LNCAP (cell line): ENCODE measurements at regions not wholly inside any gene's neighbourhood (a gene's known extent, or its start where the extent isn't known, plus 50 kb on each side); places are given as distances from the start of the nearest gene placed in this dataset.

Experiments used
- TF ChIP-seq, protein P1 (sequence below): fragments of 450-650 bp; IDR thresholded peaks from 2 replicates; pipeline ENCODE4 v1.5.1; 2017; ENCODE audit warnings: mild to moderate bottlenecking

DNA sequence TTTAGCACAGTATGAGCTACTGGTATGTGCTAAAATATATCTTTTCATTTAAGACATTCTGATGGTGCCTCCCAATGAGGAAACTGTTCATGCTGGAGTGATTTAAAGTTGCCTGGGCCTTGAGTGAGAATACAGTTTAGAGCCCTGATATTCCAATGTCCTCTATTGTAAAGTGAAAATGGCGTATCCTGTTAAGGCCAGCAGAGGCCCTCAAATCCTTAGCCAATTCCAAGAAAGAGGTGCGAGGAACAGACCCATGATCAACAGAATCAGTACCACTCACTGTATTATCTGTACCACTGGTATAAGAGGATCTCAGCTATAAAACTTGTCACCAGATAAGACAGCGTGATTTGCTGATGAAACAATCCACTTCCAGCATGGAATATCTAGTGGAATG is 273.1 kb upstream of the SLITRK5 start:
- TF ChIP-seq, protein P1, sequence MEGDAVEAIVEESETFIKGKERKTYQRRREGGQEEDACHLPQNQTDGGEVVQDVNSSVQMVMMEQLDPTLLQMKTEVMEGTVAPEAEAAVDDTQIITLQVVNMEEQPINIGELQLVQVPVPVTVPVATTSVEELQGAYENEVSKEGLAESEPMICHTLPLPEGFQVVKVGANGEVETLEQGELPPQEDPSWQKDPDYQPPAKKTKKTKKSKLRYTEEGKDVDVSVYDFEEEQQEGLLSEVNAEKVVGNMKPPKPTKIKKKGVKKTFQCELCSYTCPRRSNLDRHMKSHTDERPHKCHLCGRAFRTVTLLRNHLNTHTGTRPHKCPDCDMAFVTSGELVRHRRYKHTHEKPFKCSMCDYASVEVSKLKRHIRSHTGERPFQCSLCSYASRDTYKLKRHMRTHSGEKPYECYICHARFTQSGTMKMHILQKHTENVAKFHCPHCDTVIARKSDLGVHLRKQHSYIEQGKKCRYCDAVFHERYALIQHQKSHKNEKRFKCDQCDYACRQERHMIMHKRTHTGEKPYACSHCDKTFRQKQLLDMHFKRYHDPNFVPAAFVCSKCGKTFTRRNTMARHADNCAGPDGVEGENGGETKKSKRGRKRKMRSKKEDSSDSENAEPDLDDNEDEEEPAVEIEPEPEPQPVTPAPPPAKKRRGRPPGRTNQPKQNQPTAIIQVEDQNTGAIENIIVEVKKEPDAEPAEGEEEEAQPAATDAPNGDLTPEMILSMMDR: no peak

DNA sequence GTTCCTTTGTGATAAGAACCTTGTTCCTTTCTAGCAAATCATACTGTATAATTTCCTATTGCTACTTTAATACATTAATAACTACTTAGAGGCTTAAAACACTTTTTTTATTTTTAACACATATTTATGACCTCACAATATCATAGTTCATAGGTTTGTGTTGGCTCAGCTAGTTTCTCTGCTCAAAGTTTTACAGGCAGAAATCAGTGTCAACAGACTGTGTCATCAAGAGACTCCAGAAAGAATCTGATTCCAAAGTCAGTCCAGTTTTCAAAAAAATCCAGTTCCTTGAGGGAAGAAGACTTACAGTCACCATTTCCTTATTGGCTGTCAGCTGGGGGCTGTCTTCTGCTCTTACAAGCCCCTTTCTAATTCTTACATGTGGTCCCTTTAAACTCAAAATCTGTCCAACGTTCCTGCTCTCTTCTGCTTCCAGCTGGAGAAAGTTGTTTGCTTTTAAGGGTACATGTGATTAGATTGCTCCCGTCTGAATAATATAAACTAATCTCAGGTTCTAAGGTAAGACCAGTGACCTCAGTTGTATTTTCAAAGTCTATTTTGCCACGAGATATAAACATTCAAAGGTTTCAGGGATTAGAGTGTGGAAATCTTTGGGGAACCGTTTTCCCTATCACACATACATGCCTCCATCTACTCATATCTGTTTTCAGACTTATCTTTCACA is 267.3 kb upstream of the SLITRK5 start:
- TF ChIP-seq, protein P1: no peak

DNA sequence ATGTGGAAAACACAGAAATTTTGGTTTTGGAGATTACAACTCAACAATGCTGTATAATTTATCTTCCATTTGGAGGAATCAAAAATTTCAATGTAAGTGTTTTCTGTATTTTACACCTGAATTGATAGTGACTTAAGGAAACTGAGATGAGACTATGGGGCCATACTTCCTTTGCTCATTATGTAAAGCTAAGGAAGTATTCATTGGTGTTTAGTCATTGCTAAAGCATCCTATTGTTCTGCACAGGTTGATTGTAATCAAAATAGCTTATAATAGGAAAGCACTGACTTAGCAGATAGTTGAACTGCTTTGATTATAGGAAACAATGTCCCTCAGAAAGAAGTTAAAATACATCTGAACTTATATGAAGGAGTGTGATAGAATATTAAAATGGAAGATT is 244.4 kb upstream of the SLITRK5 start:
- TF ChIP-seq, protein P1: no peak

DNA sequence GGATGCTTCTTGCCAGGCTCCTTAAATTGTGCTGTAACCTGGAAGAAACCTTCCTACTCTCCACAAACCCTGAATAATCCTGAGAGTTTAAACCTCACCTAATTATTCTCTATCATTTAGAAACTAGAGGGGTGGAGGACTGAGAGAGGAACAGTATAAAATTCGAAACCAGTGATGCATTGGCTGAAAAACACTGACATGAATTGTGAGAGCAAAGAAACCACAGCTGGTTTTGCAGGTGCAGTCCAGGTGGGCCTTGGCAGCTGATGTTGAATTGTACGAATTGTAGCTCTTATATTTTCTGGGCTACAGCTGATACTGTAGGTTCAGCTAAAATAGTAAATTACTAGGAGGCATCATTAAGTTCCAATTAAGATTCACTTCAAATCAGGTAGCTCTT is 227.0 kb upstream of the SLITRK5 start:
- TF ChIP-seq, protein P1: no peak

DNA sequence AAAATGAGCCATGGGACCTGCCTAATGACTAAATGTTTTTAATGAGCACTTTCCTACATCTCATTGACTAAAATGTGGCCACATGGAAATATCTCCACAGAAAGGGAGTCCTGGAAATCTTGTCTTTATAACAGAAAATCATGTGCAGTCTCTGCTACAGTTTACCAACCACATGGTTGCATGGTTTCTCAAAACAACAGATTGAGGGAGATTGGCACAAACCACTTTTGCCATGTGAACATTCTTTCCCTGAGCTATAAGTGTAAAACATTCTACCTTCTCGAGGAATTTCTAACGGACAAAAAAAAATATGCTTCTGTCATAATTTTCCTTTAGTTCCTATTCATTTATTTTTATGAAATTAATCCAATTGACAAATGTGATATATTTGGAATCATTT is 218.9 kb upstream of the SLITRK5 start:
- TF ChIP-seq, protein P1: no peak

DNA sequence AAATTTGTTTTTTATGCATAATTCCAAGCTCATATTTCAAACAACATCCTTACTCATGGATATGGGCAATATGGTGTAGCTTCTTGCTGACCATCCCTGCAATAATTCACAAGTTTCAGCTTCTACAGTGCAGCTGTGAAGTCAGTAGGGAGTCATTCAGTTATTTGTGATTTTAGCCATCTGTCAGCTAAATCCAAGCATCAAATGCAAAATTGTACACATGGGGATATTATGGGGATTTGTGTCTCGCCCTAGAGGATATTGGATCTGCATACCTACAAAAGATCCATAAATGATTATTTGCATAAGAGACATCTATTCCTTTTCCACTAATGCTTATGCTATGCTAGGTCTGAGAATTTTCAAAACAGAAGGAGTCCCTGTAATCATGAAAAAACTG is 217.9 kb upstream of the SLITRK5 start:
- TF ChIP-seq, protein P1: no peak

DNA sequence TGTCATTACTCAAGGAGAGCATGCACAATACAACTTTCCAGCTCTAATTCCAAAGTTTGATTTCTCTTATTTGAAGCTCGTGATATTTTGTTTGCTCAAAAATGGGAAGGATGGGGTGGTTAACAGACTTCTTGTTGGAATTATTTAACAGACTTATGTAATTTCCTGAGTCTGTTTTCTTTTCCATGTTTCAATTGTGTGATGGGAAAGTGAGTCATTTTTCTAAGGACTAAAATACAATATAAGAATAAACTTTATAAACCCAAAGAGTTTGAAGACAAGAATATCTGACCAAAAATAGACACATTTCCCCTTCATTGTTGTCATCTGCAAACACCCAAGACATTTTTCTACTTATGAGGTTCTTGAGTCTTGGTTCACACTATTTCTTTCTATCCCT is 211.8 kb upstream of the SLITRK5 start:
- TF ChIP-seq, protein P1: no peak

DNA sequence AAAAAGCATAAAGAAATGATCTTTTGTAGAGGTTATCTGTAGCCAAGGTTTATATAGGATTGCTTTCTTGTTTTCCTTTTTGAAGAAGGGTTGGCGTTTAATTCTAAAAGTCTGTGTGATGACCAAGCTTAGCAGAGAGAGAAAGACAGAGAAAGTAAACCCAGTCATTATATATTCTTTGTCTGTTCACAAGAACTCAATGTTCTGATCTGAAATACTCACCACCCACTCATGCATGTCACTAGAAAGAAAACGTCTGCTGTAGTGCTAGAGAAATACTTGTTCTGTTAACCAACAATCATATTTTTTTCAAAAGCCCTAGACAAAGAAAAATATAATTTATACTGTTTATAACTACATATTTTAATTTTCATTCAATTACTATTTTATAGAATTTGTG is 173.7 kb upstream of the SLITRK5 start:
- TF ChIP-seq, protein P1: no peak
